GM23338 (cell line): ENCODE measurements at regions not wholly inside any gene's neighbourhood (a gene's known extent, or its start where the extent isn't known, plus 50 kb on each side); places are given as distances from the start of the nearest gene placed in this dataset.
A peak's percentile ranks its signal among the peaks of the same experiment; 100 is the strongest.

Experiments used
- ATAC-seq: fragments of 200-7000 bp; cut with Tn5 transposase; 3 replicates; pipeline ENCODE4 v1.9.1; 2020
- DNase-seq: peaks from one replicate; pipeline ENCODE4 v3.0.0-alpha.2; 2015; ENCODE audit warnings: low spot score
- H2AFZ ChIP-seq: fragments of 200-600 bp; sonication (generic); 2 replicates; pipeline ENCODE4 v1.8.0; 2016; ENCODE audit warnings: antibody characterized with exemption, mild to moderate bottlenecking, moderate library complexity
- H3F3A ChIP-seq: fragments of 200-600 bp; sonication (generic); replicated peaks from 2 replicates; pipeline ENCODE4 v1.8.0; 2017; ENCODE audit warnings: antibody characterized with exemption, mixed run types, low read depth
- H3K27ac ChIP-seq: fragments of 200-600 bp; sonication (generic); 2 replicates; pipeline ENCODE4 v1.6.1; 2016; ENCODE audit warnings: low read depth
- H3K27me3 ChIP-seq: fragments of 200-600 bp; sonication (generic); 2 replicates; pipeline ENCODE4 v1.8.0; 2016; ENCODE audit warnings: mild to moderate bottlenecking, mixed run types, moderate library complexity; ENCODE audit not compliant: insufficient read depth
- H3K36me3 ChIP-seq: fragments of 200-600 bp; sonication (generic); 2 replicates; pipeline ENCODE4 v1.8.0; 2016; ENCODE audit warnings: mild to moderate bottlenecking; ENCODE audit not compliant: insufficient read depth
- H3K4me1 ChIP-seq: fragments of 200-600 bp; sonication (generic); 2 replicates; pipeline ENCODE4 v1.8.0; 2016; ENCODE audit warnings: mild to moderate bottlenecking, moderate library complexity; ENCODE audit not compliant: insufficient read depth
- H3K4me2 ChIP-seq: fragments of 200-600 bp; sonication (generic); 2 replicates; pipeline ENCODE4 v1.7.1; 2017; ENCODE audit warnings: mixed run types
- H3K4me3 ChIP-seq: fragments of 200-600 bp; sonication (generic); 2 replicates; pipeline ENCODE4 v1.6.1; 2016; ENCODE audit warnings: mixed run types
- H3K79me2 ChIP-seq: fragments of 200-600 bp; sonication (generic); replicated peaks from 2 replicates; pipeline ENCODE4 v1.8.0; 2017; ENCODE audit warnings: mild to moderate bottlenecking; ENCODE audit not compliant: insufficient read depth
- H3K9me2 ChIP-seq: fragments of 200-600 bp; sonication (generic); 2 replicates; pipeline ENCODE4 v1.8.0; 2017; ENCODE audit not compliant: insufficient read depth
- H4K20me1 ChIP-seq: fragments of 200-600 bp; sonication (generic); replicated peaks from 2 replicates; pipeline ENCODE4 v1.8.0; 2017; ENCODE audit warnings: mild to moderate bottlenecking; ENCODE audit not compliant: insufficient read depth
- H3K27ac Mint-ChIP-seq: 2 replicates; pipeline ENCODE4 v1.8.0; 2020; ENCODE audit warnings: inconsistent platforms, mild to moderate bottlenecking, moderate library complexity, mixed read lengths
- H3K27me3 Mint-ChIP-seq: 3 replicates; pipeline ENCODE4 v1.8.0; 2022; ENCODE audit warnings: low read depth, mild to moderate bottlenecking, moderate library complexity, mixed read lengths, inconsistent platforms; ENCODE audit not compliant: insufficient read depth, poor library complexity
- H3K36me3 Mint-ChIP-seq: 3 replicates; pipeline ENCODE4 v1.8.0; 2021; ENCODE audit warnings: low read depth, mild to moderate bottlenecking, inconsistent platforms, moderate library complexity, mixed read lengths
- H3K4me1 Mint-ChIP-seq: 3 replicates; pipeline ENCODE4 v1.8.0; 2020; ENCODE audit warnings: mild to moderate bottlenecking, inconsistent platforms, mixed read lengths
- H3K4me3 Mint-ChIP-seq: 3 replicates; pipeline ENCODE4 v1.8.0; 2021; ENCODE audit warnings: moderate library complexity, mild to moderate bottlenecking, inconsistent platforms, mixed read lengths
- H3K9me3 Mint-ChIP-seq: 3 replicates; pipeline ENCODE4 v1.8.0; 2020; ENCODE audit warnings: moderate library complexity, mild to moderate bottlenecking, inconsistent platforms, mixed read lengths
- CREB1 ChIP-seq: fragments of 250-450 bp; sonication (Bioruptor Pico); IDR thresholded peaks from 2 replicates; pipeline ENCODE4 v1.5.0; 2020; ENCODE audit warnings: low read depth, mild to moderate bottlenecking, moderate library complexity
- CTCF ChIP-seq, 2 experiments: fragments of 200-600 bp in 1 of 2; sonication (generic) in 1 of 2; conservative IDR thresholded peaks; 2 replicates each; pipeline versions ENCODE4 v1.5.1 to v1.6.1; 2016 to 2017; ENCODE audit warnings: antibody characterized with exemption in 2 of 2, low read depth in 2 of 2, mild to moderate bottlenecking in 2 of 2, moderate library complexity in 1 of 2
- JUNB ChIP-seq: IDR thresholded peaks from one replicate; pipeline ENCODE4 v1.6.1; 2016; ENCODE audit warnings: antibody characterized with exemption; ENCODE audit not compliant: unreplicated experiment
- POLR2AphosphoS5 ChIP-seq: IDR thresholded peaks from 2 replicates; pipeline ENCODE4 v1.6.1; 2016; ENCODE audit warnings: antibody characterized with exemption, low read depth
- ZNF114 ChIP-seq: fragments of 250-450 bp; sonication (Bioruptor Pico); IDR thresholded peaks from 2 replicates; pipeline ENCODE4 v1.5.0; 2020; ENCODE audit warnings: mild to moderate bottlenecking, moderate library complexity
- TF ChIP-seq, protein P1 (sequence below): fragments of 250-450 bp; sonication (Bioruptor Pico); IDR thresholded peaks from 2 replicates; pipeline ENCODE4 v1.5.0; 2020; ENCODE audit warnings: mild to moderate bottlenecking, moderate library complexity

DNA sequence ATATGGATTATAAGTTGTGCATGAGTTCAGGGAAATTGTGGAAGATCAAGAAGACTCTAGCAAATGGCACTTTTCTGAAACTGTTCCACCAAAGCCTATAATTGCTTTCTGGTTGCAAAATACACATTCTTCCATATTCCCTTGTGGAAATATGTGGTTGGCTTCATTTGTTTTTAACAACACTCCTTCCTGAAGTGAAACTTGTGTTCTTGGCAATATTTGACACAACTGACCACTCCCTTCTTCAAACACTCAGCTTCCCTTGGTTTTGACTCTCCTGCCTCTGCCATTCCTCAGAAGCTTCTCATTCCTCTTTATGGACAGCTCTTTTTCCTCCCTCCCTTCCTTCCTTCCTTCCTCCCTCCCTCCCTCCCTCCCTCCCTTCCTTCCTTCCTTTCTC, 192.3 kb downstream of the PMAIP1 start:
- Histone ChIP-seq H3F3A (no peaks in the 10 kb centered on the region), H3K27ac (no peak overlapping the region), H3K27me3 (no peaks in the 10 kb centered on the region), H3K4me1 (no peaks in the 10 kb centered on the region), H4K20me1 (no peaks in the 10 kb centered on the region), H3K9me2 (no peaks in the 10 kb centered on the region), H3K36me3 (no peaks in the 10 kb centered on the region), H3K4me2 (no peak overlapping the region), H2AFZ (no peak overlapping the region), H3K4me3 (no peak overlapping the region), H3K79me2 (no peaks in the 10 kb centered on the region)
- no peaks in the 10 kb centered on the region for H3K27me3 Mint-ChIP-seq
- H3K4me3 Mint-ChIP-seq: no peak overlapping the region
- DNase-seq (no peak), ATAC-seq (no peak)
- TF ChIP-seq ZNF114 (CRISPR knock-in tag) (no peak), JUNB (no peak)
- peaks cover 10% of the 10 kb centered on the region; the same call in 2 of the 3 replicates for H3K9me3 Mint-ChIP-seq
- no peak overlapping the region for H3K27ac Mint-ChIP-seq
- no peaks in the 10 kb centered on the region for H3K4me1 Mint-ChIP-seq
- H3K36me3 Mint-ChIP-seq: no peaks in the 10 kb centered on the region

GRCh38 chr18:60090170-60090569, 190.4 kb downstream of the PMAIP1 start:
- H3K79me2 ChIP-seq: no peaks in the 10 kb centered on the region
- H3K4me2 ChIP-seq: no peak overlapping the region
- H3K4me1 ChIP-seq: no peaks in the 10 kb centered on the region
- ATAC-seq: peak; percentile 81
- peaks cover 10% of the 10 kb centered on the region; the same call in 2 of the 3 replicates for H3K9me3 Mint-ChIP-seq
- H3K27me3 Mint-ChIP-seq: no peaks in the 10 kb centered on the region
- H3F3A ChIP-seq: no peaks in the 10 kb centered on the region
- no peak overlapping the region for H3K27ac Mint-ChIP-seq
- TF ChIP-seq CTCF (conservative IDR thresholded peaks at IDR 0.05; ENCODE audit: low read depth in 2 of 2) (peak; percentile 60 to 64), CREB1 (CRISPR knock-in tag) (no peak), POLR2AphosphoS5 (no peak)
- TF ChIP-seq, protein P1, sequence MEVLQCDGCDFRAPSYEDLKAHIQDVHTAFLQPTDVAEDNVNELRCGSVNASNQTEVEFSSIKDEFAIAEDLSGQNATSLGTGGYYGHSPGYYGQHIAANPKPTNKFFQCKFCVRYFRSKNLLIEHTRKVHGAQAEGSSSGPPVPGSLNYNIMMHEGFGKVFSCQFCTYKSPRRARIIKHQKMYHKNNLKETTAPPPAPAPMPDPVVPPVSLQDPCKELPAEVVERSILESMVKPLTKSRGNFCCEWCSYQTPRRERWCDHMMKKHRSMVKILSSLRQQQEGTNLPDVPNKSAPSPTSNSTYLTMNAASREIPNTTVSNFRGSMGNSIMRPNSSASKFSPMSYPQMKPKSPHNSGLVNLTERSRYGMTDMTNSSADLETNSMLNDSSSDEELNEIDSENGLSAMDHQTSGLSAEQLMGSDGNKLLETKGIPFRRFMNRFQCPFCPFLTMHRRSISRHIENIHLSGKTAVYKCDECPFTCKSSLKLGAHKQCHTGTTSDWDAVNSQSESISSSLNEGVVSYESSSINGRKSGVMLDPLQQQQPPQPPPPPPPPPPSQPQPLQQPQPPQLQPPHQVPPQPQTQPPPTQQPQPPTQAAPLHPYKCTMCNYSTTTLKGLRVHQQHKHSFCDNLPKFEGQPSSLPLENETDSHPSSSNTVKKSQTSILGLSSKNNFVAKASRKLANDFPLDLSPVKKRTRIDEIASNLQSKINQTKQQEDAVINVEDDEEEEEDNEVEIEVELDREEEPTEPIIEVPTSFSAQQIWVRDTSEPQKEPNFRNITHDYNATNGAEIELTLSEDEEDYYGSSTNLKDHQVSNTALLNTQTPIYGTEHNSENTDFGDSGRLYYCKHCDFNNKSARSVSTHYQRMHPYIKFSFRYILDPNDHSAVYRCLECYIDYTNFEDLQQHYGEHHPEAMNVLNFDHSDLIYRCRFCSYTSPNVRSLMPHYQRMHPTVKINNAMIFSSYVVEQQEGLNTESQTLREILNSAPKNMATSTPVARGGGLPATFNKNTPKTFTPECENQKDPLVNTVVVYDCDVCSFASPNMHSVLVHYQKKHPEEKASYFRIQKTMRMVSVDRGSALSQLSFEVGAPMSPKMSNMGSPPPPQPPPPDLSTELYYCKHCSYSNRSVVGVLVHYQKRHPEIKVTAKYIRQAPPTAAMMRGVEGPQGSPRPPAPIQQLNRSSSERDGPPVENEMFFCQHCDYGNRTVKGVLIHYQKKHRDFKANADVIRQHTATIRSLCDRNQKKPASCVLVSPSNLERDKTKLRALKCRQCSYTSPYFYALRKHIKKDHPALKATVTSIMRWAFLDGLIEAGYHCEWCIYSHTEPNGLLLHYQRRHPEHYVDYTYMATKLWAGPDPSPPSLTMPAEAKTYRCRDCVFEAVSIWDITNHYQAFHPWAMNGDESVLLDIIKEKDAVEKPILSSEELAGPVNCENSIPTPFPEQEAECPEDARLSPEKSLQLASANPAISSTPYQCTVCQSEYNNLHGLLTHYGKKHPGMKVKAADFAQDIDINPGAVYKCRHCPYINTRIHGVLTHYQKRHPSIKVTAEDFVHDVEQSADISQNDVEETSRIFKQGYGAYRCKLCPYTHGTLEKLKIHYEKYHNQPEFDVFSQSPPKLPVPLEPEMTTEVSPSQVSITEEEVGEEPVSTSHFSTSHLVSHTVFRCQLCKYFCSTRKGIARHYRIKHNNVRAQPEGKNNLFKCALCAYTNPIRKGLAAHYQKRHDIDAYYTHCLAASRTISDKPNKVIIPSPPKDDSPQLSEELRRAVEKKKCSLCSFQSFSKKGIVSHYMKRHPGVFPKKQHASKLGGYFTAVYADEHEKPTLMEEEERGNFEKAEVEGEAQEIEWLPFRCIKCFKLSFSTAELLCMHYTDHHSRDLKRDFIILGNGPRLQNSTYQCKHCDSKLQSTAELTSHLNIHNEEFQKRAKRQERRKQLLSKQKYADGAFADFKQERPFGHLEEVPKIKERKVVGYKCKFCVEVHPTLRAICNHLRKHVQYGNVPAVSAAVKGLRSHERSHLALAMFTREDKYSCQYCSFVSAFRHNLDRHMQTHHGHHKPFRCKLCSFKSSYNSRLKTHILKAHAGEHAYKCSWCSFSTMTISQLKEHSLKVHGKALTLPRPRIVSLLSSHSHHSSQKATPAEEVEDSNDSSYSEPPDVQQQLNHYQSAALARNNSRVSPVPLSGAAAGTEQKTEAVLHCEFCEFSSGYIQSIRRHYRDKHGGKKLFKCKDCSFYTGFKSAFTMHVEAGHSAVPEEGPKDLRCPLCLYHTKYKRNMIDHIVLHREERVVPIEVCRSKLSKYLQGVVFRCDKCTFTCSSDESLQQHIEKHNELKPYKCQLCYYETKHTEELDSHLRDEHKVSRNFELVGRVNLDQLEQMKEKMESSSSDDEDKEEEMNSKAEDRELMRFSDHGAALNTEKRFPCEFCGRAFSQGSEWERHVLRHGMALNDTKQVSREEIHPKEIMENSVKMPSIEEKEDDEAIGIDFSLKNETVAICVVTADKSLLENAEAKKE (CRISPR knock-in tag): no peak
- DNase-seq: peak; percentile 65
- no peaks in the 10 kb centered on the region for H3K27me3 ChIP-seq
- no peaks in the 10 kb centered on the region for H3K36me3 ChIP-seq
- H3K4me1 Mint-ChIP-seq: no peaks in the 10 kb centered on the region
- H2AFZ ChIP-seq: peak overlapping the region; percentile 54; the same call in 1 of the 2 replicates
- no peaks in the 10 kb centered on the region for H3K9me2 ChIP-seq
- no peak overlapping the region for H3K4me3 ChIP-seq
- no peak overlapping the region for H3K27ac ChIP-seq
- no peak overlapping the region for H3K4me3 Mint-ChIP-seq
- H4K20me1 ChIP-seq: no peaks in the 10 kb centered on the region
- no peaks in the 10 kb centered on the region for H3K36me3 Mint-ChIP-seq
